Prostate gland (tissue), 2 donors: ENCODE measurements at regions not wholly inside any gene's neighbourhood (a gene's known extent, or its start where the extent isn't known, plus 50 kb on each side); places are given as distances from the start of the nearest gene placed in this dataset.

Experiments
- CTCF ChIP-seq, 4 experiments: fragments of 200-600 bp in 2 of 4; fragments of 450-650 bp in 2 of 4; sonication (generic) in 2 of 4; IDR thresholded peaks; 1 replicate in 3 of 4; 2 replicates in 1 of 4; pipeline ENCODE4 v1.5.1; 2016 to 2019; ENCODE audit warnings: antibody characterized with exemption in 4 of 4, mild to moderate bottlenecking in 2 of 4, moderate library complexity in 2 of 4
- POLR2A ChIP-seq: fragments of 450-650 bp; IDR thresholded peaks from one replicate; pipeline ENCODE4 v1.6.1; 2016; ENCODE audit warnings: antibody characterized with exemption, mild to moderate bottlenecking
- POLR2AphosphoS5 ChIP-seq: sonication (generic); formaldehyde crosslinking; IDR thresholded peaks from one replicate; pipeline ENCODE4 v1.6.1; 2017; ENCODE audit warnings: antibody characterized with exemption

DNA sequence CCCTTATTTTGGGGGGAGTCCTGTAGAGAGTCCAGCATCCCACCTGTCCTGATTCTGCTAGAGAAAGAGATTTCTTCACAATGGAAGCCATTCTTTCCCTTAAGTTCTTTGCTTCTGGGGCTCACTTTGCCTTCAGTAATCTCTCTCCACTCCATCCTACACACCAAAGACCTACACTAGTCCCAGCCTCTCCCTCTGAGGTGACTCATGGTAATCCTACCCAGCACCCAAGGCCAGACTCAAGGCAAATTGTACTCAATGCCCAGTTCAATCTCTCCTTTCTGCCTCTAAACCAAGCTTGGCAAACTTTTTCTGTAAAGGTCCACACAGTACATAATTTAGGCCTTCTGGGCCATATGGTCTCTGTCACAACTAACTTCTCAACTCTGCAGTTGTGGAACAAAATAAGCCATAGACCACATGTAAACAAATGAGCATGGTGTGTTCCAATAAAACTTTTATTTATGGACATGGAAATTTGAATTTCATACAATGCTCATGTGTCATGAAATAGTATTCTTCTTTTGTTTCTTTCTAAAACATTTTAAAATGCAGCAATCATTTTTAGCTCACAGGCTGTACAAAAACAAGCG is 72.5 kb downstream of the MRPL46 start:
- TF ChIP-seq CTCF (IDR thresholded peaks at IDR 0.05) (no peak), POLR2A (no peak), POLR2AphosphoS5 (peak; percentile 55)
